ENCODE measurements at regions not wholly inside any gene's neighbourhood (a gene's known extent, or its start where the extent isn't known, plus 50 kb on each side); places are given as distances from the start of the nearest gene placed in this dataset.

GRCh38 chr13:71068041-71068440, 799.0 kb downstream of the DACH1 start:
- no peak for DNase-seq

- DNase-seq: peak; percentile 70
Measured at GRCh38 chr13:71067165-71067815, 799.7 kb downstream of the DACH1 start.

GRCh38 chr13:71056581-71056980, 810.4 kb downstream of the DACH1 start:
- DNase-seq: no peak

- DNase-seq: no peak
Measured at GRCh38 chr13:71055644-71056043, 811.4 kb downstream of the DACH1 start.

- no peak for DNase-seq
Measured at GRCh38 chr13:71055047-71055446, 812.0 kb downstream of the DACH1 start.

GRCh38 chr13:71054358-71054757, 812.6 kb downstream of the DACH1 start:
- DNase-seq: no peak

- no peak for DNase-seq
Measured at GRCh38 chr13:71051573-71051972, 815.4 kb downstream of the DACH1 start.

GRCh38 chr13:71046360-71047079, 820.5 kb downstream of the DACH1 start:
- peak; percentile 12 for DNase-seq

GRCh38 chr13:71045101-71045500, 821.9 kb downstream of the DACH1 start:
- no peak for DNase-seq

GRCh38 chr13:71039440-71039839, 827.6 kb downstream of the DACH1 start:
- DNase-seq: no peak

GRCh38 chr13:71034018-71034417, 833.0 kb downstream of the DACH1 start:
- no peak for DNase-seq

GRCh38 chr13:71033026-71033425, 834.0 kb downstream of the DACH1 start:
- DNase-seq: no peak

- no peak for DNase-seq
Measured at GRCh38 chr13:71030784-71031183, 836.2 kb downstream of the DACH1 start.

GRCh38 chr13:71028884-71029283, 838.1 kb downstream of the DACH1 start:
- no peak for DNase-seq

- DNase-seq: peak; percentile 18
Measured at GRCh38 chr13:71021825-71022422, 845.1 kb downstream of the DACH1 start.

GRCh38 chr13:71018995-71019394, 848.0 kb downstream of the DACH1 start:
- no peak for DNase-seq

- no peak for DNase-seq
Measured at GRCh38 chr13:71018544-71018943, 848.5 kb downstream of the DACH1 start.

GRCh38 chr13:71017607-71018006, 849.4 kb downstream of the DACH1 start:
- DNase-seq: no peak

GRCh38 chr13:71015516-71015915, 851.5 kb downstream of the DACH1 start:
- DNase-seq: no peak

GRCh38 chr13:71015021-71015420, 852.0 kb downstream of the DACH1 start:
- no peak for DNase-seq

- DNase-seq: peak; percentile 69
Measured at GRCh38 chr13:71005919-71006318, 861.1 kb downstream of the DACH1 start.

GRCh38 chr13:70995338-70995737, 871.7 kb downstream of the DACH1 start:
- DNase-seq: no peak

GRCh38 chr13:70994191-70994590, 872.8 kb downstream of the DACH1 start:
- no peak for DNase-seq

GRCh38 chr13:70987043-70987442, 878.8 kb upstream of the KLHL1 start:
- no peak for DNase-seq
